Gastroesophageal sphincter (tissue), 4 donors: ENCODE measurements at regions not wholly inside any gene's neighbourhood (a gene's known extent, or its start where the extent isn't known, plus 50 kb on each side); places are given as distances from the start of the nearest gene placed in this dataset.

Experiments
- ATAC-seq: fragments of 150-250 bp; one replicate; pipeline ENCODE4 v1.9.1; 2016; ENCODE audit warnings: mild to moderate bottlenecking, moderate library complexity
- H3K27ac ChIP-seq, 4 donors: fragments of 200-600 bp; sonication (generic) in 3 of 4; 1 replicate in 3 of 4; 2 replicates in 1 of 4; pipeline ENCODE4 v1.5.1; 2016 to 2019
- H3K27me3 ChIP-seq: fragments of 200-600 bp; sonication (generic); one replicate; pipeline ENCODE4 v1.5.1; 2019
- H3K36me3 ChIP-seq, 2 donors: fragments of 200-600 bp; sonication (generic); one replicate each; pipeline ENCODE4 v1.5.1; 2019; ENCODE audit warnings: control low read depth in 1 of 2
- H3K4me1 ChIP-seq, 3 donors: fragments of 200-600 bp; sonication (generic); 1 replicate in 2 of 3; 2 replicates in 1 of 3; pipeline ENCODE4 v1.5.1; 2016 to 2019; ENCODE audit warnings: control low read depth in 2 of 3
- H3K4me3 ChIP-seq, 2 donors: fragments of 200-600 bp; sonication (generic); one replicate each; pipeline ENCODE4 v1.5.1; 2019; ENCODE audit warnings: mild to moderate bottlenecking in 1 of 2, moderate library complexity in 1 of 2
- H3K9me3 ChIP-seq, 3 donors: fragments of 200-600 bp; sonication (generic); one replicate each; pipeline ENCODE4 v1.5.1; 2017 to 2019; ENCODE audit warnings: control low read depth in 2 of 3
- EP300 ChIP-seq: sonication (generic); formaldehyde crosslinking; IDR thresholded peaks from one replicate; pipeline ENCODE4 v1.6.1; 2017; ENCODE audit warnings: antibody characterized with exemption, mild to moderate bottlenecking
- POLR2A ChIP-seq, 2 donors: fragments of 450-650 bp; IDR thresholded peaks; one replicate each; pipeline ENCODE4 v1.6.1; 2017; ENCODE audit warnings: antibody characterized with exemption in 2 of 2, mild to moderate bottlenecking in 2 of 2, moderate library complexity in 1 of 2
- POLR2AphosphoS5 ChIP-seq: sonication (generic); formaldehyde crosslinking; IDR thresholded peaks from one replicate; pipeline ENCODE4 v1.6.1; 2017; ENCODE audit warnings: antibody characterized with exemption
- WGBS, 2 donors: methylation state at CpG; one replicate each; pipeline ENCODE4 v1.1.5; 2018; ENCODE audit warnings: low coverage in 1 of 2; 5-methylcytosine and 5-hydroxymethylcytosine counted together
- TF ChIP-seq, protein P1 (sequence below), 4 experiments: fragments of 200-600 bp in 2 of 4; fragments of 450-650 bp in 2 of 4; sonication (generic) in 1 of 4; IDR thresholded peaks; one replicate each; pipeline ENCODE4 v1.5.1; 2017 to 2019; ENCODE audit warnings: antibody characterized with exemption in 4 of 4, mild to moderate bottlenecking in 2 of 4, moderate library complexity in 2 of 4

DNA sequence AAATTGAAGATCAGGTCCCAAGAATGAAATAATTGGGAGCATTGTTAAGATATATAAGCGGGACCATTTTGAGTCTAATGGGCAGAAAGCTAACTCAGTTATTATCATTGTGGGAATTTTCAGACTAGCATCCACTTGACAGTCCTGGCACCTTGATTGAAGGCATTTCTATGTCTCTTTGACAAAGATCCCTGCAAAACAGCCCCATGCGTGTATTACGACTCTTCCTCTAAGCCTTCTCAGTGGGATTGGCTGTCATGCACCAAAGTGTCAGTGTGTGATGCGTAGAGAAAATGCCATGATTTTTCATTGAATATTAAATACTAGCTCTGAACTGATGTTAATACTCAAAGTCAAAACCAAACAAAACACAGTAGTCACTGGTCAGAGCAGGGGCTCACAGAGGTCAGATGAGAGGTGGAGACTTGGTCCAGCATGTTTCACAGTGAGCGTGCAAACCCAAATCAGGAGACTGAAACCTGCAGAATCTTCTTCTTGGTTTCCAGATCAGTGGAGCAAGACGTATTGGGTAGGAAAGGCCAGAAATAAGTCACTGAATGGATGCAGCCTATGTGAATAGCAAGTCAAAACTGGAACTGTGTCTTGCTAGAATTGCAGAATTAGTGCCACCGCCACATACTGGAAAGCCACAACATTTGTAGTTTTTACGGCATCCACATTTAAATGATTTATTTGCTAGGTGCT, 303.6 kb upstream of the AKR1E2 start:
- 98 to 100% methylated on average over 5 to 8 of the region's 8 CpGs for WGBS, 2 donors
- Histone ChIP-seq H3K36me3 (no peaks in the 10 kb centered on the region), H3K9me3 (no peaks in the 10 kb centered on the region), H3K4me1 (peaks cover 0 to 25% (median 9%) of the 10 kb centered on the region in 3 donors), H3K4me3 (no peak overlapping the region), H3K27ac (no peak overlapping the region), H3K27me3 (no peaks in the 10 kb centered on the region)
- TF ChIP-seq, protein P1, sequence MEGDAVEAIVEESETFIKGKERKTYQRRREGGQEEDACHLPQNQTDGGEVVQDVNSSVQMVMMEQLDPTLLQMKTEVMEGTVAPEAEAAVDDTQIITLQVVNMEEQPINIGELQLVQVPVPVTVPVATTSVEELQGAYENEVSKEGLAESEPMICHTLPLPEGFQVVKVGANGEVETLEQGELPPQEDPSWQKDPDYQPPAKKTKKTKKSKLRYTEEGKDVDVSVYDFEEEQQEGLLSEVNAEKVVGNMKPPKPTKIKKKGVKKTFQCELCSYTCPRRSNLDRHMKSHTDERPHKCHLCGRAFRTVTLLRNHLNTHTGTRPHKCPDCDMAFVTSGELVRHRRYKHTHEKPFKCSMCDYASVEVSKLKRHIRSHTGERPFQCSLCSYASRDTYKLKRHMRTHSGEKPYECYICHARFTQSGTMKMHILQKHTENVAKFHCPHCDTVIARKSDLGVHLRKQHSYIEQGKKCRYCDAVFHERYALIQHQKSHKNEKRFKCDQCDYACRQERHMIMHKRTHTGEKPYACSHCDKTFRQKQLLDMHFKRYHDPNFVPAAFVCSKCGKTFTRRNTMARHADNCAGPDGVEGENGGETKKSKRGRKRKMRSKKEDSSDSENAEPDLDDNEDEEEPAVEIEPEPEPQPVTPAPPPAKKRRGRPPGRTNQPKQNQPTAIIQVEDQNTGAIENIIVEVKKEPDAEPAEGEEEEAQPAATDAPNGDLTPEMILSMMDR (IDR thresholded peaks at IDR 0.05), result no peak
- TF ChIP-seq POLR2AphosphoS5 (no peak), POLR2A (IDR thresholded peaks at IDR 0.05) (no peak), EP300 (no peak)
- no peak for ATAC-seq

DNA sequence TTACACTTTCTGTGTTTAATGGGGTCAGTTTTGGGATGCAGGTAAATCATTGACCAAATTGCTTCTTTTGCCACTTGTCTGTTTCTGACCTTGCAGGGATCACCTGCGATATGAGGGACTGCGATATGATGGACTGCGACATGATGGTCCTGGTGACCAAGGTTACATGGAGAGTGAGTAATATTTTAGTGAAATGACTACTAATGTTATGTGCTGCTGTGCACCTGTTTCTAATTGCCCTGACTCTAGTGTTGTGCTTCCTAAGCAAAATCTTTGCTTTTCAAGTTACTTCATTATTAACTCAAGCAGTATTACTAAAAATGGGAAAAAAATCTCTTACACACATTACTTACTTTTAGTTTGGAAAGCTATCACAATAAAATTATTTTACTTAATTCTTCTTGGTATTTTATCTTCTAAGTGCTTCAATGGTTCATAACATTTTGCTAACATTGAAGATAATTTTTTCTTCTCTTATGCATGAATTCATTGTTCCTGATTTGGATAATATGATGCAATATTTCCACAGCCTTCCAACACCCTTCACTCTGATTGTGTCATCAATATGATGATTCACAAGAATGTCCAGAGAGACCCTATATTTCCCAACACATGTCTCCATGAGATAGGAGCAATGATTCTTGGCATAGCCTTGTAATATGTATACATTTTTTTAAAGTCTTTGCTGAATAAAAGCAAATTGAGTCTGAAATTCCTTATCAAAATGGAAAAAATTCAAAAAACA, 306.2 kb upstream of the AKR1E2 start:
- H3K27me3 ChIP-seq, result no peaks in the 10 kb centered on the region
- no peak overlapping the region for H3K4me3 ChIP-seq
- no peaks in the 10 kb centered on the region for H3K36me3 ChIP-seq
- H3K4me1 ChIP-seq, result peaks cover 0 to 6% (median 0%) of the 10 kb centered on the region in 3 donors
- WGBS, 2 donors, result 94 to 100% methylated on average over 3 of the region's 3 CpGs
- no peaks in the 10 kb centered on the region for H3K9me3 ChIP-seq
- ATAC-seq, result peak; percentile 74
- H3K27ac ChIP-seq, result no peak overlapping the region
- TF ChIP-seq, protein P1 (IDR thresholded peaks at IDR 0.05), result no peak
- TF ChIP-seq POLR2A (IDR thresholded peaks at IDR 0.05) (no peak), POLR2AphosphoS5 (peak; percentile 59)

DNA sequence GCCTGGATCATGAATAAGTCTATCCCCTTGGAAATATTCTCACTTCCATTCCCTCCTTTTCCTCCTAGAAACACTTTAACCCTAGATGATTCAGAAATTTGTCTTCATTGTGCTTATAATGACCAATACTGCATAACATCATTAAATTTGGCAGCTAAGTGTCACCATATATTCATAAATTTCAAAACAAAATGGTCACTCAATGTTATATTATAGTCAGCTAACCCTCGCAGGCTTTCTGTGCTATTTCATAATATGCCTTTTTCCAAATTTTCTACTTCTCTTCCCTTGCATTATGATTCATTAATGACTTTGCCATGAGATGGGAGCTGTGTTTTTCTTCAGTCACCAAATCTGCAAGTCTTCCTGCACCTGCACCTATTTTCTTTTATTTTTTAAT, 308.3 kb upstream of the AKR1E2 start:
- H3K27me3 ChIP-seq, result no peaks in the 10 kb centered on the region
- TF ChIP-seq, protein P1 (IDR thresholded peaks at IDR 0.05), result no peak
- TF ChIP-seq POLR2AphosphoS5 (no peak), EP300 (no peak), POLR2A (IDR thresholded peaks at IDR 0.05) (no peak)
- no peak for ATAC-seq
- H3K27ac ChIP-seq, result no peak overlapping the region
- H3K4me1 ChIP-seq, result peaks cover 0 to 24% (median 5%) of the 10 kb centered on the region in 3 donors
- no peaks in the 10 kb centered on the region for H3K36me3 ChIP-seq
- H3K9me3 ChIP-seq, result no peaks in the 10 kb centered on the region
- WGBS, 2 donors, result 89 to 100% methylated on average over 1 of the region's 1 CpG
- no peak overlapping the region for H3K4me3 ChIP-seq

DNA sequence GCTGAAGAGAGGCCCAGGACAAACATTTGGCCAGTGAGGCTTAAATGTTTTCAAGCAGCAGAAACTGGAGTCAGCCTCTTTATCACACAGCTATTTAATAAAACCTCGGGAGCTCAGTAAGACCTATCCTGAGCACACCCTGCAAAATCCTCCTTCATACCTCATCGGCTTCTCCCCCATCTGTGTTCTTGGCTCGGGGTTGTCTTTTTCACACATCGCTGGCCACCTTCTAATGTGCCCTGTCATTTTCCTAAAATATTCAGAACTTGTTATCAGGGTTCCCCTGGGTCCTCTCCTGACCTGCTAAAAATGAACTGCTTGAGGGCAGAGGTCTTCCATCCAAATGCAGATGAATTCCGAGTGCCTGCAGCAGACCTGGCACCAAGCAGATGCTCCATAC, 310.3 kb upstream of the AKR1E2 start:
- TF ChIP-seq EP300 (no peak), POLR2AphosphoS5 (no peak)
- Histone ChIP-seq H3K9me3 (no peaks in the 10 kb centered on the region), H3K27ac (peak overlapping the region in 3 of 4 donors; percentile 53 to 72 (median 67)), H3K4me3 (no peak overlapping the region), H3K4me1 (peaks cover 0 to 35% (median 5%) of the 10 kb centered on the region in 3 donors), H3K36me3 (no peaks in the 10 kb centered on the region), H3K27me3 (no peaks in the 10 kb centered on the region)
- no peak for ATAC-seq
- 84 to 100% methylated on average over 1 to 5 of the region's 5 CpGs for WGBS, 2 donors

DNA sequence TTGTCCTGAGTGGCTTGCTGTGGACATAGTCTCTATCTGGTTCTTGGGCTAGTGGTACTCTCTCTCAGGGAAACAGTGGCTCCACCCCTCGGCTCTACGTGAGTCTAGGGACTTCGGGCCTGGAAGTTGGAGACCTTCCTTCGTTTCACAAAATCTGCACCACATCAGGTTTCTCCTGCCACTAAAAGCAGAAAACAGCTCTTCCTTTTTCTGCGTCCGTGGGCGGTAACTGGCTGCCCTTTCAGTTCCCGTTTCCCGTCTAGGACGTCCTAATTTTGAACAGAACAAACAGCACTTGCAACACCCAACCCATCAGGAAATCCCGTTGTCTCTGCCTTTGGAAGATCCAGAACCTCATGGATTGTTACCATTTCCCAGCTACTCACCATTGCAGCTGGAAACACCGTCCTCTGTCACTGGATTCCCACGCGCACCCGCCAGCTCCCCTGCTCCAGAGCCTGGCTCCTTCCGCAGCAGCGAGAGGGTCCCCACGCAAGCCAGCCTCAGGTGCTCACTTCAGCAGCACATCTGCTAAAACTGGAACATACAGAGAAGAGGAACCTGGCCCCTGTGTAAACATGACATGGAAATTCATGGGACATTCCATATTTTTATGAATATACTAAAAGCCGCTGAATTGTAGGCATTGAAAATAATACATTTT, 311.4 kb upstream of the AKR1E2 start:
- Histone ChIP-seq H3K4me1 (peaks cover 0 to 35% (median 5%) of the 10 kb centered on the region in 3 donors), H3K27ac (peak overlapping the region; percentile 53 to 72 (median 67)), H3K9me3 (no peaks in the 10 kb centered on the region), H3K4me3 (no peak overlapping the region), H3K36me3 (no peaks in the 10 kb centered on the region), H3K27me3 (no peaks in the 10 kb centered on the region)
- WGBS, 2 donors, result 66 to 86% methylated on average over 12 to 17 of the region's 19 CpGs
- ATAC-seq, result peak; percentile 82
- TF ChIP-seq, protein P1 (IDR thresholded peaks at IDR 0.05), result no peak
- peak; percentile 57 for TF ChIP-seq POLR2AphosphoS5
- TF ChIP-seq POLR2A (IDR thresholded peaks at IDR 0.05), result peak in 1 of 2 donors; percentile 21
- no peak for TF ChIP-seq EP300
